Endothelial cell of umbilical vein (primary cell): ENCODE measurements at regions not wholly inside any gene's neighbourhood (a gene's known extent, or its start where the extent isn't known, plus 50 kb on each side); places are given as distances from the start of the nearest gene placed in this dataset.

Source experiments
- CTCF ChIP-seq, 2 donors: IDR thresholded peaks; 1 replicate in 1 of 2; 2 replicates in 1 of 2; pipeline ENCODE4 v1.5.1; 2011; ENCODE audit warnings: low read length in 2 of 2, mild to moderate bottlenecking in 2 of 2, moderate library complexity in 2 of 2, control low read depth in 1 of 2, inconsistent platforms in 1 of 2, low read depth in 1 of 2; ENCODE audit not compliant: insufficient read depth in 1 of 2; ENCODE audit errors: extremely low read depth in 1 of 2
- EZH2 ChIP-seq: IDR thresholded peaks from 2 replicates; pipeline ENCODE4 v1.6.1; 2012; ENCODE audit warnings: borderline replicate concordance, low read depth, mild to moderate bottlenecking, moderate library complexity, low read length, inconsistent platforms; ENCODE audit not compliant: severe bottlenecking
- GATA2 ChIP-seq: IDR thresholded peaks from 2 replicates; pipeline ENCODE4 v1.7.0; 2011; ENCODE audit warnings: low read depth, mild to moderate bottlenecking, moderate library complexity, mixed read lengths, low read length; ENCODE audit not compliant: insufficient read length, insufficient read depth
- MAX ChIP-seq: IDR thresholded peaks from 2 replicates; pipeline ENCODE4 v1.6.1; 2011; ENCODE audit not compliant: insufficient read depth, insufficient read length
- MYC ChIP-seq: IDR thresholded peaks from one replicate; pipeline ENCODE4 v1.6.1; 2011; ENCODE audit warnings: mild to moderate bottlenecking, low read depth, low read length
- POLR2A ChIP-seq: IDR thresholded peaks from 2 replicates; pipeline ENCODE4 v1.6.1; 2012; ENCODE audit warnings: low read depth, mild to moderate bottlenecking, control low read depth, low read length
- POLR2AphosphoS5 ChIP-seq: IDR thresholded peaks from 2 replicates; pipeline ENCODE4 v1.6.1; 2012; ENCODE audit warnings: low read depth, mild to moderate bottlenecking, control low read depth, low read length, moderate library complexity; ENCODE audit not compliant: insufficient read depth

- TF ChIP-seq CTCF (IDR thresholded peaks at IDR 0.05; ENCODE audit: extremely low read depth in 1 of 2, insufficient read depth in 1 of 2, low read depth in 1 of 2, low read length in 2 of 2) (no peak), POLR2A (no peak), POLR2AphosphoS5 (no peak), EZH2 (no peak), MAX (no peak), MYC (no peak), GATA2 (no peak)
Observed at GRCh38 chr18:73793386-73793785, 354.2 kb downstream of the FBXO15 start.
